Activated CD4-positive, alpha-beta T cell treated with anti-CD3 and anti-CD28 coated beads for 36 hours (primary cell): ENCODE measurements at regions not wholly inside any gene's neighbourhood (a gene's known extent, or its start where the extent isn't known, plus 50 kb on each side); places are given as distances from the start of the nearest gene placed in this dataset.

ENCODE experiments used
- ATAC-seq: fragments of 200-7000 bp; cut with Tn5 transposase; one replicate; pipeline ENCODE4 v1.10.0; 2021; ENCODE audit warnings: mild to moderate bottlenecking, moderate library complexity
- CTCF ChIA-PET: fragments of 350-600 bp; sonication (Branson Sonifier 250); formaldehyde crosslinking; loops from one replicate; lab custom pipeline; 2021; ENCODE audit warnings: antibody characterized with exemption; lab: Charles Lee
- POLR2A ChIA-PET: fragments of 350-600 bp; sonication (Branson Sonifier 250); formaldehyde crosslinking; loops from one replicate; lab custom pipeline; 2021; ENCODE audit warnings: antibody characterized with exemption, inconsistent platforms; lab: Charles Lee
- DNase-seq: peaks from one replicate; pipeline ENCODE4 v3.0.0-alpha.2; 2020
- H3K27ac Mint-ChIP-seq: one replicate; pipeline ENCODE4 v1.8.0; 2021; ENCODE audit warnings: mixed read lengths
- H3K27me3 Mint-ChIP-seq: one replicate; pipeline ENCODE4 v1.8.0; 2021; ENCODE audit warnings: mixed read lengths
- H3K36me3 Mint-ChIP-seq: one replicate; pipeline ENCODE4 v1.8.0; 2021; ENCODE audit warnings: low read depth, mixed read lengths
- H3K4me1 Mint-ChIP-seq: one replicate; pipeline ENCODE4 v1.8.0; 2021; ENCODE audit warnings: mixed read lengths
- H3K4me3 Mint-ChIP-seq: one replicate; pipeline ENCODE4 v1.8.0; 2021; ENCODE audit warnings: mild to moderate bottlenecking, moderate library complexity, mixed read lengths
- H3K9me3 Mint-ChIP-seq: one replicate; pipeline ENCODE4 v1.8.0; 2021; ENCODE audit warnings: low read depth, mixed read lengths
- intact Hi-C, 2 experiments: fragments of 100-400 bp; cut with DNase I in 1 of 2; cut with micrococcal nuclease in 1 of 2; formaldehyde crosslinking; loops; one replicate each; pipeline versions ENCODE4 v1.14.2 to v1.15.1; 2022 to 2024; cut with DNase I, micrococcal nuclease

DNA sequence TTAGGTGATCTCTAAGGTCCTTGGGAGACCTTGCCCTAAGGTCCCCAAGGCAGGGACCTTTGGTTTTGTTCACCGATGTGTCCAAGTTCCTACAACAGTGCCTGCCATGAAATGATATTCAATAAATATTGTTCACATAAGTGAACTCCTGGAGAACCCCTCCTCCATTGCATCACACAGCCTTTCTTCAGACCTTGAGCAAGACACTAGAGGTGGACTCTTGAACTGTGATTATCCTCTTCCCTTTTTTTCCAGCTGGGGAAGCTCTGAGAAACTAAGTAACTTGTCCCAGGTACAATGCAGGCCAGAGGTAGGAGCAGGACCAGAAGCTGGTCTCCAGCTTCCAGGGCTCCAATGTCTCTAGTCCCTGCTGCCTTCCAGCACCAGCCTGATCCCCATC lies 76.6 kb upstream of the LMO1 start:
- DNase-seq = no peak
- ATAC-seq = no peak
- POLR2A ChIA-PET = no interaction called here
- intact Hi-C loops = no loop called here
- no peaks in the 10 kb centered on the region for H3K27me3 Mint-ChIP-seq
- H3K9me3 Mint-ChIP-seq = no peaks in the 10 kb centered on the region
- peaks cover 14% of the 10 kb centered on the region for H3K4me1 Mint-ChIP-seq
- no peak overlapping the region for H3K4me3 Mint-ChIP-seq
- H3K27ac Mint-ChIP-seq = no peak overlapping the region
- H3K36me3 Mint-ChIP-seq = no peaks in the 10 kb centered on the region
- CTCF ChIA-PET = no interaction called here

- intact Hi-C loops = loop anchor here in 1 of 2 experiments (2.0 kb wide), 1 partner anchor 227 kb away; no protein-coding TSS in a partner anchor
Observed at GRCh38 chr11:8339592-8340022, 75.9 kb upstream of the LMO1 start.

DNA sequence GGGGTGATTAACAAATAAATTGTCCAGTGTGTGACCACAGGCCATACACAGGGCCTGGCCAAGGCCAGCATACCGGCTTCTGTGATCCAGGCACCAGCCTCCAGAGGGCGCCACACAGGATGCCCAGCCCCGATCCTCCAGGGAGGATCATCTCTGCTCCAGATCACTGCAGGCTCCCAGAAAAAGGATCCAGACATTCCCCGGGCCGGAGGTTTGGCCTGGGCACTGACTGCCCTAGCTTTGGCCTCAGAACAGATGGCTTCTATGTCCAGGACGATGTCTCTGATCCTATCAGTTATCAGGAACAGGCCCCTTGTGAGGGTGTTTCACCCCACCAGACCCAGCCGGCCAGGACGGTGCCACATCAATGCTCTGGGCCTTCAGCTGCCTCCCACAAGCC lies 74.5 kb upstream of the LMO1 start:
- Mint-ChIP-seq H3K4me3 (no peak overlapping the region), H3K4me1 (peaks cover 8% of the 10 kb centered on the region), H3K27me3 (no peaks in the 10 kb centered on the region), H3K9me3 (no peaks in the 10 kb centered on the region), H3K36me3 (no peaks in the 10 kb centered on the region), H3K27ac (no peak overlapping the region)
- ChIA-PET POLR2A (no interaction called here), CTCF (interaction anchor here (0.7 to 0.8 kb wide), 2 partner anchors 42 to 83 kb away, joined by 3 read pairs; no protein-coding TSS in a partner anchor)
- peak; percentile 53 for ATAC-seq
- DNase-seq = peak; percentile 68
- intact Hi-C loops = loop anchor here (1.0 to 2.0 kb wide), 2 partner anchors 228 to 229 kb away; no protein-coding TSS in a partner anchor

More at GRCh38 chr11:8339592-8340022, 75.9 kb upstream of the LMO1 start:
- DNase-seq = no peak
- Mint-ChIP-seq H3K4me1 (peaks cover 14% of the 10 kb centered on the region), H3K9me3 (no peaks in the 10 kb centered on the region), H3K27ac (no peak overlapping the region), H3K36me3 (no peaks in the 10 kb centered on the region), H3K4me3 (no peak overlapping the region), H3K27me3 (no peaks in the 10 kb centered on the region)
- ChIA-PET CTCF (no interaction called here), POLR2A (no interaction called here)
- no peak for ATAC-seq

DNA sequence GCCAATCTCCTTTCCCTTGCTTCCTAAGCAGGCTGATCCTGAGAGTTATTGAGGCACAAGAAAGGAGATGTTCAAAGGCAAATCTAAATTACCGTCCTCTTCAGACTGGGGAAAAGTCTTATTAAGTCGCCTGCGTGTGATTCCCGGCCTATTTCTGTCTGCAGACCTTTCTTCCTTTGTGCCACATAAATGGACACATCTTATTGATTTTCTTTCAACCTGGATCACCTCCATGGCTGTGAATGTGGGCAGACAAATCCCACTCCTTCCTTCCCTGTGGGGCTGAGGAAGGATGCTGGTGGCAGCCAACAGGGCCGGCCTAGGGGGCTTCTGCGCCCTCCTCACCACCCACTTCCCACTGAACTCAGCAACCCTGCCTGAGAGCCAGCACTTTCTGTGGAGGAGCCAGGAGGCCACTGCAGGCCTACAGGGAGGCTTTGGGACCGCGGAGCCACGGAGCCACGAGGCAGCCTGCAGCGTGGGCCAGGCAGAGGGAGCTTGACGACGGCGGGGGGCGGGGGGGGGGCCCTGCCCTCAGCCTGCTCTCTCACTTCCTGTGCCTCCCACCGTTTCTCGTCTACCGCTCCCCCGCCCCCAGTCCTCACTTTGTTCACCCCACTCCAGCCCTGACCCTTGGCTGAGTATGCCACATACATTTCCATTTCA lies 73.6 kb upstream of the LMO1 start:
- no peak overlapping the region for H3K4me3 Mint-ChIP-seq
- no peak overlapping the region for H3K27ac Mint-ChIP-seq
- H3K4me1 Mint-ChIP-seq = peaks cover 5% of the 10 kb centered on the region
- no peaks in the 10 kb centered on the region for H3K27me3 Mint-ChIP-seq
- DNase-seq (no peak), ATAC-seq (no peak)
- no peaks in the 10 kb centered on the region for H3K9me3 Mint-ChIP-seq
- ChIA-PET POLR2A (no interaction called here), CTCF (interaction anchor here (0.6 kb wide), 1 partner anchor 9 kb away, joined by 3 read pairs; no protein-coding TSS in a partner anchor)
- no peaks in the 10 kb centered on the region for H3K36me3 Mint-ChIP-seq
- intact Hi-C loops = no loop called here

DNA sequence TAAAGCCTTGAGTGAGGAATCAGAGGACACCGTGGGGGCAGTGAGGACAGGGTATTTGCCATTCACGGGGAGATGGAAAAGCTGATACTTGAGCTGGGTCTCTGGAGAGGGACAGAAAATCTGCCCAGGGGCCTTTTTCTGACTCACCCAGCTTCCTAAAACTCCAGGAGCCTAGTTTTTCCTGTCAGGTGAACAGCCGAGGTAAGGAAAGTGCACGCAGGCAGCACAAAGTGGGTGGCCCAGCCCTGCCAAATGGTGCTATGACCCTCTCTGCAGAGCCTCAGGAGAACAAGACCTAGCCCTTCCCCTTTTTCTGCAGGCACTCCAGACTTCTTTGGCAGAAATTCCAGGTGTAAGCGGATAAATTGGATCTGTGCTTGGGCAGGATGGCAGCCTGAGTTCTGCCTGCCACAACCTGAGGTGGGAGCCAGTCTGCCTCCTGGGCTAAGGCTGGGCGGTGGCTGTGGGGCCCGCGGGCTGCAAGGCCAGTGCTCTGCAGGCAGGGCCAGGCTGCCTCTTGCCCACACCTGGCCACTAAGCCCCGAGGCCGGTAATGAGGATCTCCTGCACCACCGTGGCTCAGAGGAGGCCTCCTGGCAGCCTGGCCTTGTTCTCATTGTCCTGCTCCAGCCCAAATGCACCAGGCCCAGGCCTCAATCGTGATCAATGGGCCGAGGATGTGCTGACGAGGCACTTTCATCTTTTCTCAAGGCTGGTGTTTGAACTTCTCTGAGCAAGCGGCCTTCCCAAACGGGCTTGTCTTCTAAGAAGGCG lies 72.9 kb upstream of the LMO1 start:
- POLR2A ChIA-PET = no interaction called here
- ATAC-seq (no peak), DNase-seq (no peak)
- Mint-ChIP-seq H3K4me1 (peaks cover 5% of the 10 kb centered on the region), H3K9me3 (no peaks in the 10 kb centered on the region), H3K27me3 (no peaks in the 10 kb centered on the region), H3K4me3 (no peak overlapping the region), H3K27ac (no peak overlapping the region), H3K36me3 (no peaks in the 10 kb centered on the region)
- CTCF ChIA-PET = interaction anchor here (0.6 to 0.7 kb wide), 2 partner anchors 165 to 905 kb away, joined by 3 read pairs; no protein-coding TSS in a partner anchor
- intact Hi-C loops = no loop called here

GRCh38 chr11:8335683-8336082 lies 72.0 kb upstream of the LMO1 start:
- Mint-ChIP-seq H3K4me1 (peaks cover 5% of the 10 kb centered on the region), H3K27me3 (peaks cover 8% of the 10 kb centered on the region), H3K27ac (no peak overlapping the region), H3K4me3 (no peak overlapping the region), H3K9me3 (no peaks in the 10 kb centered on the region), H3K36me3 (no peaks in the 10 kb centered on the region)
- intact Hi-C loops = no loop called here
- POLR2A ChIA-PET = no interaction called here
- DNase-seq (no peak), ATAC-seq (no peak)
- CTCF ChIA-PET = interaction anchor here (0.6 to 0.7 kb wide), 2 partner anchors 164 to 904 kb away, joined by 3 read pairs; no protein-coding TSS in a partner anchor

GRCh38 chr11:8335186-8335585 lies 71.5 kb upstream of the LMO1 start:
- Mint-ChIP-seq H3K9me3 (no peaks in the 10 kb centered on the region), H3K27me3 (peaks cover 8% of the 10 kb centered on the region), H3K4me3 (no peak overlapping the region), H3K4me1 (peaks cover 5% of the 10 kb centered on the region), H3K36me3 (no peaks in the 10 kb centered on the region), H3K27ac (no peak overlapping the region)
- ChIA-PET CTCF (no interaction called here), POLR2A (no interaction called here)
- no peak for ATAC-seq
- DNase-seq = no peak
- intact Hi-C loops = no loop called here

GRCh38 chr11:8333811-8334401 lies 70.2 kb upstream of the LMO1 start:
- no peak for DNase-seq
- Mint-ChIP-seq H3K27ac (no peak overlapping the region), H3K4me3 (no peak overlapping the region), H3K27me3 (peaks cover 8% of the 10 kb centered on the region), H3K4me1 (peaks cover 7% of the 10 kb centered on the region), H3K9me3 (no peaks in the 10 kb centered on the region), H3K36me3 (no peaks in the 10 kb centered on the region)
- ChIA-PET CTCF (interaction anchor here (0.5 to 0.7 kb wide), 2 partner anchors 402 to 779 kb away, joined by 3 to 4 read pairs; no protein-coding TSS in a partner anchor), POLR2A (no interaction called here)
- no peak for ATAC-seq
- intact Hi-C loops = no loop called here

DNA sequence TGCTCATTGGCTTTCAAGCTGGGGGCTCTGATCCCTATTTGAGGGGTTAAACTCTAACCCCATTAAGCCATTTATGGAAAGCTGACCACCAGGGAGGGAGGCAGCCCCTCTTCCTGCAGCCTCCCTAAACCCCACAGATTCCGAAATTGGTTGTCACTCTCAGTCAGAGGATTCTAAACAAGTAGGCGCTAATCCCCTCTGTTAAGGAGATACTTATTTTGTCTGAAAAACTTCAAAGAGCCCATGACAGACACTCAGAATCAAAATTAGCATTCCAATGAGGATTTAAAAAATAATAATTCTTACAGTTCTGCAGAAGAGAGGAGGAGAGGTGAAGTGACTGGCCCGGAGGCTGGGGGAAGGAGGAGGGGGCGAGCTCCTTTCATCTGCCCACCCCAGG lies 69.7 kb upstream of the LMO1 start:
- CTCF ChIA-PET = interaction anchor here (0.5 kb wide), 1 partner anchor 780 kb away, joined by 3 read pairs; no protein-coding TSS in a partner anchor

GRCh38 chr11:8332891-8333290 lies 69.2 kb upstream of the LMO1 start:
- intact Hi-C loops = no loop called here
- ChIA-PET POLR2A (no interaction called here), CTCF (no interaction called here)
- H3K27me3 Mint-ChIP-seq = peaks cover 8% of the 10 kb centered on the region
- H3K4me1 Mint-ChIP-seq = peaks cover 7% of the 10 kb centered on the region
- ATAC-seq (no peak), DNase-seq (no peak)
- H3K27ac Mint-ChIP-seq = no peak overlapping the region
- H3K4me3 Mint-ChIP-seq = no peak overlapping the region
- no peaks in the 10 kb centered on the region for H3K36me3 Mint-ChIP-seq
- H3K9me3 Mint-ChIP-seq = no peaks in the 10 kb centered on the region

More for the DNA sequence above, 69.7 kb upstream of the LMO1 start:
- H3K4me1 Mint-ChIP-seq = peaks cover 8% of the 10 kb centered on the region
- H3K36me3 Mint-ChIP-seq = no peaks in the 10 kb centered on the region
- H3K27me3 Mint-ChIP-seq = peaks cover 8% of the 10 kb centered on the region
- no peaks in the 10 kb centered on the region for H3K9me3 Mint-ChIP-seq
- POLR2A ChIA-PET = no interaction called here
- H3K4me3 Mint-ChIP-seq = no peak overlapping the region
- no peak overlapping the region for H3K27ac Mint-ChIP-seq
- ATAC-seq (no peak), DNase-seq (no peak)
- intact Hi-C loops = no loop called here

DNA sequence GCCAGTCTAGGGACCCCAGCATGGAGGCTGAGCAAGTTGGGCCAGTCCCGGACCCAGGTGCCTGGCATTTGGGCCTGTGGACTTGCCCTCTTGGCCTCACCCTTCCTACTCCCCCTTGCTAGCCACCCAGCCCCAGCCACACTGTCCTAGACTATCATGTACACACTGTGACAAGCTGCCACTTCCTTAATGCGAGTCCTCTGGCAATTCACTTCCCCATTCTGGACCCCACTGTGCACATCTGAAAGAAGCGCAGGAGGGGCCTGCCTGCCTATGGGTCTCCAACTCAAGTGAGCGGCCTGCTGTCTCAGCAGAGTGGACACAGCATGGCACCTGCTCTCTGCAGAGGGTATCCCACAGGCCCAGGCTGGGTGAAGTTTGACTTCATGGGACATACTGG lies 68.5 kb upstream of the LMO1 start:
- Mint-ChIP-seq H3K27me3 (peaks cover 8% of the 10 kb centered on the region), H3K9me3 (no peaks in the 10 kb centered on the region), H3K4me3 (no peak overlapping the region), H3K36me3 (no peaks in the 10 kb centered on the region), H3K27ac (no peak overlapping the region), H3K4me1 (peaks cover 3% of the 10 kb centered on the region)
- intact Hi-C loops = no loop called here
- ATAC-seq (no peak), DNase-seq (no peak)
- POLR2A ChIA-PET = no interaction called here
- CTCF ChIA-PET = no interaction called here
